ENCODE measurements at regions not wholly inside any gene's neighbourhood (a gene's known extent, or its start where the extent isn't known, plus 50 kb on each side); places are given as distances from the start of the nearest gene placed in this dataset.

DNA sequence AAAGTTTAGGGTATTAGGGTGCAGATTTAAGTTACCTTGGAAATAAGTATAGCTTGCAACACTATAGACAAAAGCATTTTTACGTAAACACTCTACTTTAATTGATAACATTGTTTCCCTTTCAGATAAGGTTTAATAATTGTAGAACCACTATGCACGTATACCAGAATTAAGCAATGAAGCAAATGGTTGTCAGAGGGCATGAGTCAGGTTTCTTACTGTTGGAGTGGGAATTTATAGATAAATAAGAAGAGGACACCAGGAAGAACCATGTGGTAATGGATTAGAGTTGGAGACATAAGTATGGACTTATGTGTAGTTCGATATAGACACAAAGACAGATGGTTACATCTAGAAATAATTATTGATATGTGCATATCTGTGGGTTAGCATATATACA is 355.6 kb downstream of the ETV1 start:
- Histone ChIP-seq H3K18ac (ENCODE audit: low read length) (no peak overlapping the region), H3K27ac (replicated peaks; ENCODE audit: low read length) (no peak overlapping the region), H3K23ac (ENCODE audit: low read depth, low read length, poor library complexity) (no peak overlapping the region), H3K36me3 (replicated peaks in 1 of 2; ENCODE audit: control insufficient read depth in 2 of 2, insufficient read depth in 2 of 2, low read length in 2 of 2) (no peaks in the 10 kb centered on the region), H3K79me1 (ENCODE audit: low read depth, low read length) (no peaks in the 10 kb centered on the region), H3K4me2 (ENCODE audit: insufficient read depth, low read length, poor library complexity, severe bottlenecking) (no peak overlapping the region), H3K27me3 (ENCODE audit: control insufficient read depth in 3 of 3, insufficient read depth in 3 of 3, low read depth in 1 of 3, low read length in 3 of 3) (no peaks in the 10 kb centered on the region), H3K4me1 (ENCODE audit: control insufficient read depth in 2 of 2, insufficient read depth in 1 of 2, low read depth in 1 of 2, low read length in 2 of 2) (no peaks in the 10 kb centered on the region), H3K9ac (ENCODE audit: low read depth, low read length, poor library complexity) (no peak overlapping the region), H4K8ac (ENCODE audit: low read depth, low read length) (no peak overlapping the region), H3K4me3 (ENCODE audit: low read length in 2 of 2) (no peak overlapping the region), H2BK15ac (ENCODE audit: low read length) (no peak overlapping the region), H3K9me3 (replicated peaks in 1 of 2; ENCODE audit: control insufficient read depth in 2 of 2, insufficient read depth in 1 of 2, low read depth in 1 of 2, low read length in 2 of 2) (no peaks in the 10 kb centered on the region), H2BK12ac (ENCODE audit: low read length) (no peak overlapping the region), H3K4ac (ENCODE audit: low read length) (no peak overlapping the region), H4K91ac (ENCODE audit: low read depth, low read length, poor library complexity) (no peak overlapping the region), H2AK5ac (ENCODE audit: low read depth, low read length) (no peak overlapping the region), H2AFZ (ENCODE audit: low read length) (no peak overlapping the region), H3K14ac (ENCODE audit: low read length) (no peak overlapping the region), H2BK5ac (ENCODE audit: low read length) (no peak overlapping the region), H2BK120ac (ENCODE audit: low read depth, low read length) (no peak overlapping the region)
- DNase-seq (ENCODE audit: low spot score) = no peak
- no CpG with 5 or more reads among the region's 3 CpGs for WGBS, 2 donors (ENCODE audit: extremely low coverage in 2 of 2, insufficient read length in 2 of 2, insufficient replicate concordance in 1 of 2)

DNA sequence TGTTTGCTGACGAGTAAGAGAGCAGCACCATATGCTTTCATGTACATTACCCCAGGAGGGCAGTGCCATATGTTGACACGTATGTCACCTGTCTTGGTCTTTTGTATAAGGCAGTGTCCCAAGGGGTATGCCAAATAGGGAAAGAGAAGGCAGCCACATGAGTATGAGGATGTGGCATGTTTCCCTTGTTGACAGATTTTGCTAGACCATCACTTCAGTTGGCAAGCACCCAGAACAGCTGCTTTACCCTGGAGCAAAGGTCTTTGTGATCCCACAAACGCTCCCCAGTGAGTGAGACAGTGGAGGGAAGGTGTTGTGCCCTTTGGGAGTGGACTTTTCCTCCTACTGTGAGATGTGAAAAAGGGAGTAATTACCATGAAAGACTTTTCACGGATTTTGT is 350.1 kb downstream of the ETV1 start:
- no peak overlapping the region for H2BK12ac ChIP-seq (ENCODE audit: low read length)
- no peak overlapping the region for H3K4me2 ChIP-seq (ENCODE audit: insufficient read depth, low read length, poor library complexity, severe bottlenecking)
- H3K27me3 ChIP-seq (ENCODE audit: control insufficient read depth in 3 of 3, insufficient read depth in 3 of 3, low read depth in 1 of 3, low read length in 3 of 3) = no peaks in the 10 kb centered on the region
- no peak overlapping the region for H2BK120ac ChIP-seq (ENCODE audit: low read depth, low read length)
- H3K4ac ChIP-seq (ENCODE audit: low read length) = no peak overlapping the region
- no peak overlapping the region for H2AFZ ChIP-seq (ENCODE audit: low read length)
- no peak overlapping the region for H3K27ac ChIP-seq (replicated peaks; ENCODE audit: low read length)
- no peaks in the 10 kb centered on the region for H3K4me1 ChIP-seq (ENCODE audit: control insufficient read depth in 2 of 2, insufficient read depth in 1 of 2, low read depth in 1 of 2, low read length in 2 of 2)
- H3K4me3 ChIP-seq (ENCODE audit: low read length in 2 of 2) = no peak overlapping the region
- no peak overlapping the region for H2BK15ac ChIP-seq (ENCODE audit: low read length)
- H3K23ac ChIP-seq (ENCODE audit: low read depth, low read length, poor library complexity) = no peak overlapping the region
- no peak overlapping the region for H2AK5ac ChIP-seq (ENCODE audit: low read depth, low read length)
- no peaks in the 10 kb centered on the region for H3K9me3 ChIP-seq (replicated peaks in 1 of 2; ENCODE audit: control insufficient read depth in 2 of 2, insufficient read depth in 1 of 2, low read depth in 1 of 2, low read length in 2 of 2)
- H3K9ac ChIP-seq (ENCODE audit: low read depth, low read length, poor library complexity) = no peak overlapping the region
- no peaks in the 10 kb centered on the region for H3K36me3 ChIP-seq (replicated peaks in 1 of 2; ENCODE audit: control insufficient read depth in 2 of 2, insufficient read depth in 2 of 2, low read length in 2 of 2)
- H2BK5ac ChIP-seq (ENCODE audit: low read length) = no peak overlapping the region
- no peak overlapping the region for H4K8ac ChIP-seq (ENCODE audit: low read depth, low read length)
- no peak overlapping the region for H3K14ac ChIP-seq (ENCODE audit: low read length)
- H4K91ac ChIP-seq (ENCODE audit: low read depth, low read length, poor library complexity) = no peak overlapping the region
- H3K79me1 ChIP-seq (ENCODE audit: low read depth, low read length) = no peaks in the 10 kb centered on the region
- no peak for DNase-seq (ENCODE audit: low spot score)
- H3K18ac ChIP-seq (ENCODE audit: low read length) = no peak overlapping the region
- WGBS, 2 donors (ENCODE audit: extremely low coverage in 2 of 2, insufficient read length in 2 of 2, insufficient replicate concordance in 1 of 2) = no CpG with 5 or more reads among the region's 4 CpGs

DNA sequence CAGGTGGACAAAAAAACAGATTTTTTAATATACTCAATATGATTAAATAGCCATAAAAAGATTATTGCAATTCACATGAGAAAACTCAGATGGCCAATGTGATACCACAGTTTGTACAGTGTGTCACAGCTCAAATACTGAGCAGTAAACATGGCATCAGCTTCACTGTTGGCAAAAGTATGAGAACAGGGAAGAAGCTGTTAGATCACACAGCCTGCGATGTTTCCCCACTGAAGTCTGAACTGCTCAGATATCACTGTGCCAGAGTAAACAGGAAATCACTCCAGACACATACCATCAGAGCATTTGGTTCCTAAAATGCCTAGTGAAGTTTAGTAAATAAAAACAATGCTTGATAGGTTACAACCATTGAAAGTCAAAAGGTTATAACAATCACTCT is 347.8 kb downstream of the ETV1 start:
- H3K9me3 ChIP-seq (replicated peaks in 1 of 2; ENCODE audit: control insufficient read depth in 2 of 2, insufficient read depth in 1 of 2, low read depth in 1 of 2, low read length in 2 of 2) = no peaks in the 10 kb centered on the region
- H2BK5ac ChIP-seq (ENCODE audit: low read length) = no peak overlapping the region
- no peak overlapping the region for H3K23ac ChIP-seq (ENCODE audit: low read depth, low read length, poor library complexity)
- no peak overlapping the region for H3K4ac ChIP-seq (ENCODE audit: low read length)
- no peak overlapping the region for H3K9ac ChIP-seq (ENCODE audit: low read depth, low read length, poor library complexity)
- H2BK12ac ChIP-seq (ENCODE audit: low read length) = no peak overlapping the region
- H3K18ac ChIP-seq (ENCODE audit: low read length) = no peak overlapping the region
- H3K27ac ChIP-seq (replicated peaks; ENCODE audit: low read length) = no peak overlapping the region
- no CpG with 5 or more reads among the region's 1 CpG for WGBS, 2 donors (ENCODE audit: extremely low coverage in 2 of 2, insufficient read length in 2 of 2, insufficient replicate concordance in 1 of 2)
- no peak overlapping the region for H3K14ac ChIP-seq (ENCODE audit: low read length)
- no peaks in the 10 kb centered on the region for H3K27me3 ChIP-seq (ENCODE audit: control insufficient read depth in 3 of 3, insufficient read depth in 3 of 3, low read depth in 1 of 3, low read length in 3 of 3)
- H4K8ac ChIP-seq (ENCODE audit: low read depth, low read length) = no peak overlapping the region
- H4K91ac ChIP-seq (ENCODE audit: low read depth, low read length, poor library complexity) = no peak overlapping the region
- H3K4me3 ChIP-seq (ENCODE audit: low read length in 2 of 2) = no peak overlapping the region
- H2AFZ ChIP-seq (ENCODE audit: low read length) = peak overlapping the region; percentile 36
- no peaks in the 10 kb centered on the region for H3K4me1 ChIP-seq (ENCODE audit: control insufficient read depth in 2 of 2, insufficient read depth in 1 of 2, low read depth in 1 of 2, low read length in 2 of 2)
- no peak overlapping the region for H2AK5ac ChIP-seq (ENCODE audit: low read depth, low read length)
- no peak for DNase-seq (ENCODE audit: low spot score)
- no peak overlapping the region for H2BK120ac ChIP-seq (ENCODE audit: low read depth, low read length)
- H3K4me2 ChIP-seq (ENCODE audit: insufficient read depth, low read length, poor library complexity, severe bottlenecking) = no peak overlapping the region
- H3K79me1 ChIP-seq (ENCODE audit: low read depth, low read length) = no peaks in the 10 kb centered on the region
- H3K36me3 ChIP-seq (replicated peaks in 1 of 2; ENCODE audit: control insufficient read depth in 2 of 2, insufficient read depth in 2 of 2, low read length in 2 of 2) = no peaks in the 10 kb centered on the region
- no peak overlapping the region for H2BK15ac ChIP-seq (ENCODE audit: low read length)

DNA sequence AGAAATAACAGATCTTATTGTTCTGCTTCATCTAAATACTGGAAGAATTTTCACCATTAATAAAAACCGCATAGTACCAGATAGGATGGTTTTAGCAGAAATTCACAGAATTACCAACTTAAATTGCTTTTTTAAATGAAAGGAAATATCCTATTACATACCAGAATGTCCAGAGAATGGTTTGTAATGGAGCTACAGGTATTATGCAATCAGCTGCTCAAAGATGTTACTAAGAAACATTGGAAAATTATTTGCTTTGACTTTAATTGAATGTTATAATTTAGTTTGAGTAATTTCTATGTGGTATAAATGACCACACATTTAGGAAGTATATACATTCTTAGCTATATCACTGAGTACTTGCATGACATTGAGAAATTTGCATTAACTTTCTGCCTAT is 338.3 kb downstream of the ETV1 start:
- H2BK12ac ChIP-seq (ENCODE audit: low read length) = no peak overlapping the region
- H3K4me2 ChIP-seq (ENCODE audit: insufficient read depth, low read length, poor library complexity, severe bottlenecking) = no peak overlapping the region
- no peak overlapping the region for H3K18ac ChIP-seq (ENCODE audit: low read length)
- H3K36me3 ChIP-seq (replicated peaks in 1 of 2; ENCODE audit: control insufficient read depth in 2 of 2, insufficient read depth in 2 of 2, low read length in 2 of 2) = no peaks in the 10 kb centered on the region
- no peaks in the 10 kb centered on the region for H3K9me3 ChIP-seq (replicated peaks in 1 of 2; ENCODE audit: control insufficient read depth in 2 of 2, insufficient read depth in 1 of 2, low read depth in 1 of 2, low read length in 2 of 2)
- H2BK5ac ChIP-seq (ENCODE audit: low read length) = no peak overlapping the region
- H3K23ac ChIP-seq (ENCODE audit: low read depth, low read length, poor library complexity) = no peak overlapping the region
- H4K91ac ChIP-seq (ENCODE audit: low read depth, low read length, poor library complexity) = no peak overlapping the region
- no peaks in the 10 kb centered on the region for H3K27me3 ChIP-seq (ENCODE audit: control insufficient read depth in 3 of 3, insufficient read depth in 3 of 3, low read depth in 1 of 3, low read length in 3 of 3)
- H3K4me3 ChIP-seq (ENCODE audit: low read length in 2 of 2) = no peak overlapping the region
- WGBS, 2 donors (ENCODE audit: extremely low coverage in 2 of 2, insufficient read length in 2 of 2, insufficient replicate concordance in 1 of 2) = no CpG with 5 or more reads among the region's 1 CpG
- no peak overlapping the region for H3K27ac ChIP-seq (replicated peaks; ENCODE audit: low read length)
- H2AFZ ChIP-seq (ENCODE audit: low read length) = no peak overlapping the region
- no peak for DNase-seq (ENCODE audit: low spot score)
- no peak overlapping the region for H4K8ac ChIP-seq (ENCODE audit: low read depth, low read length)
- H2AK5ac ChIP-seq (ENCODE audit: low read depth, low read length) = no peak overlapping the region
- no peak overlapping the region for H2BK15ac ChIP-seq (ENCODE audit: low read length)
- H3K4me1 ChIP-seq (ENCODE audit: control insufficient read depth in 2 of 2, insufficient read depth in 1 of 2, low read depth in 1 of 2, low read length in 2 of 2) = no peaks in the 10 kb centered on the region
- no peaks in the 10 kb centered on the region for H3K79me1 ChIP-seq (ENCODE audit: low read depth, low read length)
- no peak overlapping the region for H3K9ac ChIP-seq (ENCODE audit: low read depth, low read length, poor library complexity)
- no peak overlapping the region for H3K14ac ChIP-seq (ENCODE audit: low read length)
- no peak overlapping the region for H3K4ac ChIP-seq (ENCODE audit: low read length)
- H2BK120ac ChIP-seq (ENCODE audit: low read depth, low read length) = no peak overlapping the region

All from neuronal stem cell (in vitro differentiated cells).